Gastrocnemius medialis (tissue), 4 donors: ENCODE measurements at regions not wholly inside any gene's neighbourhood (a gene's known extent, or its start where the extent isn't known, plus 50 kb on each side); places are given as distances from the start of the nearest gene placed in this dataset.

ENCODE experiments used
- ATAC-seq, 2 donors: fragments of 150-250 bp; one replicate each; pipeline ENCODE4 v1.9.1; 2016
- DNase-seq, 2 donors: peaks; one replicate each; pipeline ENCODE4 v3.0.0-alpha.2; 2019
- H3K27ac ChIP-seq, 4 donors: fragments of 200-600 bp; sonication (generic); 1 replicate in 1 of 4; 2 replicates in 3 of 4; pipeline ENCODE4 v1.5.1; 2016 to 2018; ENCODE audit warnings: mild to moderate bottlenecking in 2 of 4, moderate library complexity in 1 of 4
- H3K27me3 ChIP-seq, 3 donors: fragments of 200-600 bp; sonication (generic) in 2 of 3; 1 replicate in 1 of 3; 2 replicates in 2 of 3; pipeline versions ENCODE4 v1.5.1 to v1.6.0; 2016 to 2019; ENCODE audit warnings: mild to moderate bottlenecking in 1 of 3, moderate library complexity in 1 of 3
- H3K36me3 ChIP-seq, 2 donors: fragments of 200-600 bp; sonication (generic) in 1 of 2; one replicate each; pipeline ENCODE4 v1.5.1; 2017 to 2018
- H3K4me1 ChIP-seq, 2 donors: fragments of 200-600 bp; sonication (generic) in 1 of 2; one replicate each; pipeline ENCODE4 v1.5.1; 2016 to 2017; ENCODE audit warnings: mild to moderate bottlenecking in 2 of 2
- H3K4me3 ChIP-seq, 4 donors: fragments of 200-600 bp; sonication (generic) in 3 of 4; 1 replicate in 1 of 4; 2 replicates in 3 of 4; pipeline ENCODE4 v1.5.1; 2016 to 2019; ENCODE audit warnings: mild to moderate bottlenecking in 2 of 4
- H3K9me3 ChIP-seq, 3 donors: fragments of 200-600 bp; sonication (generic) in 2 of 3; 1 replicate in 1 of 3; 2 replicates in 2 of 3; pipeline ENCODE4 v1.5.1; 2016 to 2019
- CTCF ChIP-seq, 5 experiments: fragments of 450-650 bp in 3 of 5; fragments of 200-600 bp in 2 of 5; sonication (generic) in 2 of 5; IDR thresholded peaks in 4 of 5; conservative IDR thresholded peaks in 1 of 5; 1 replicate in 4 of 5; 2 replicates in 1 of 5; pipeline ENCODE4 v1.5.1; 2016 to 2019; ENCODE audit warnings: antibody characterized with exemption in 5 of 5, mild to moderate bottlenecking in 3 of 5, moderate library complexity in 3 of 5
- POLR2A ChIP-seq, 2 donors: fragments of 450-650 bp; IDR thresholded peaks; one replicate each; pipeline ENCODE4 v1.6.1; 2017; ENCODE audit warnings: antibody characterized with exemption in 2 of 2, mild to moderate bottlenecking in 2 of 2, moderate library complexity in 2 of 2
- in situ Hi-C, 4 donors: fragments of 200-750 bp; cut with MboI; loops; one replicate each; pipeline versions ENCODE4 v1.15.0 to v1.8.0; 2017; ENCODE audit warnings: low sequenced_read_pairs in 4 of 4
- intact Hi-C: fragments of 100-400 bp; cut with DNase I; formaldehyde crosslinking; loops from one replicate; pipeline ENCODE4 v1.15.1; 2023; ENCODE audit warnings: low total_unique reads

GRCh38 chr4:115315182-115315581, 201.8 kb upstream of the NDST4 start:
- H3K36me3 ChIP-seq: no peaks in the 10 kb centered on the region
- H3K9me3 ChIP-seq: no peaks in the 10 kb centered on the region
- TF ChIP-seq POLR2A (IDR thresholded peaks at IDR 0.05) (no peak), CTCF (IDR thresholded peaks at IDR 0.05 in 4 of 5, conservative IDR thresholded peaks at IDR 0.05 in 1 of 5) (no peak)
- in situ Hi-C loops (no loop called here), intact Hi-C loops (no loop called here)
- no peaks in the 10 kb centered on the region for H3K27me3 ChIP-seq
- DNase-seq (no peak), ATAC-seq (no peak)
- no peak overlapping the region for H3K27ac ChIP-seq
- H3K4me1 ChIP-seq: no peaks in the 10 kb centered on the region
- H3K4me3 ChIP-seq: no peak overlapping the region

DNA sequence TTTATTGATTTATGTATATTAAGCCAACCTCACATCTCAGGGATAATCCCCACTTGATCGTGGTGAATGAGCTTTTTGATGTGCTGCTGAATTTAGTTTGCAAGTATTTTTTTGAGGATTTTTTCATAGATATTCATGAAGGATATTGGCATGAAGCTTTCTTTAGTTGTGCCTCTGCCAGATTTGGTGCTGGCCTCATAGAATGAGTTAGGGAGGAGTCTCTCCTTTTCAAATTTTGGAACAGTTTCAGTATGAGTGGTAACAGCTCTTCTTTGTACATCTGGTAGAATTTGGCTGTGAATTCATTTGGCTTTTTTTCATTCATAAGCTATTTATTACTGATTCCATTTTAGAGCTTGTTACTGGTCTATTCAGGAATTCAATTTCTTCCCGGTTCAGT, 197.2 kb upstream of the NDST4 start:
- intact Hi-C loops (no loop called here), in situ Hi-C loops (no loop called here)
- Histone ChIP-seq H3K4me3 (no peak overlapping the region), H3K36me3 (no peaks in the 10 kb centered on the region), H3K4me1 (no peaks in the 10 kb centered on the region), H3K9me3 (no peaks in the 10 kb centered on the region), H3K27me3 (no peaks in the 10 kb centered on the region), H3K27ac (no peak overlapping the region)
- ATAC-seq (no peak), DNase-seq (no peak)
- TF ChIP-seq CTCF (IDR thresholded peaks at IDR 0.05 in 4 of 5, conservative IDR thresholded peaks at IDR 0.05 in 1 of 5) (no peak), POLR2A (IDR thresholded peaks at IDR 0.05) (no peak)

DNA sequence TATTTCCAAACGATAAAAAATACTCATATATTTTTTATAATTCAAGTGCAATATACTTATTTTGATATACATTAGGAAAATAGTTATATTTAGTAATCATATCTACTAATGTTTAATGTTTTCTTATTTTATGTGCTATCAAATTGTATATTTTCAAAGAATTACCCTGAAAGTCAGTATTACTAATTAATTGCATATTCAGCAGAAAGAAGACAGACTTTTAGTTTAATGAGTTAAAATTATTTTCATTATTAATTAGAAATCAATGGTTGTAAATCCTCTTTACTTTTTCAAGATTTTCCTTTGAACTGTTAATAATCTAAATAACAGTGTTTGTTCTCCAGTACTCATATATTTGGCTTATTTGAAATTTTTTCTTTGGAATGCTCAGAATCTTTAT, 181.3 kb upstream of the NDST4 start:
- ATAC-seq (no peak), DNase-seq (no peak)
- intact Hi-C loops (no loop called here), in situ Hi-C loops (no loop called here)
- H3K4me3 ChIP-seq: no peak overlapping the region
- H3K4me1 ChIP-seq: no peaks in the 10 kb centered on the region
- no peaks in the 10 kb centered on the region for H3K36me3 ChIP-seq
- H3K27me3 ChIP-seq: no peaks in the 10 kb centered on the region
- H3K27ac ChIP-seq: no peak overlapping the region
- no peaks in the 10 kb centered on the region for H3K9me3 ChIP-seq
- TF ChIP-seq POLR2A (IDR thresholded peaks at IDR 0.05) (no peak), CTCF (IDR thresholded peaks at IDR 0.05 in 4 of 5, conservative IDR thresholded peaks at IDR 0.05 in 1 of 5) (no peak)

DNA sequence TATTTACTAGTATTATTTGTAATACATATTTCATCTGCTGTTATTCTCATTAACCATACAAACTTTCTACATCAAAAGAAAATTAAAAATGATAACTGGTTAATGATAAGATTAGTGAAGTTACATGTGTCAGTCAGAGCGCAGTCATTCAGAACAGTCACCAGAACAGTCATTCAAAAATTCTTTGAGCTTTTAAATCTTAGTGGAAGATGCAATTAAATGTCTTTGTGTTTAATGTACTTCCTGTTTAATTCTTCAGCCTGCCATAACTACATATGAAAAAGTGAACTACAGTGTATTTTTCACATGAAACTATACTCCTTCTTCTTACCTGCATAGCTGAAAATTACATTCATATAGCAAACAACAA, 179.7 kb upstream of the NDST4 start:
- TF ChIP-seq CTCF (IDR thresholded peaks at IDR 0.05 in 4 of 5, conservative IDR thresholded peaks at IDR 0.05 in 1 of 5) (no peak), POLR2A (IDR thresholded peaks at IDR 0.05) (no peak)
- Histone ChIP-seq H3K27me3 (no peaks in the 10 kb centered on the region), H3K27ac (no peak overlapping the region), H3K9me3 (no peaks in the 10 kb centered on the region), H3K36me3 (no peaks in the 10 kb centered on the region), H3K4me1 (no peaks in the 10 kb centered on the region), H3K4me3 (no peak overlapping the region)
- intact Hi-C loops: no loop called here
- no peak for ATAC-seq
- DNase-seq: no peak
- in situ Hi-C loops: no loop called here

GRCh38 chr4:115292320-115293092, 179.1 kb upstream of the NDST4 start:
- in situ Hi-C loops: no loop called here

More at GRCh38 chr4:115292320-115293092, 179.1 kb upstream of the NDST4 start:
- no peak for ATAC-seq
- intact Hi-C loops: no loop called here
- Histone ChIP-seq H3K27ac (no peak overlapping the region), H3K4me1 (no peaks in the 10 kb centered on the region), H3K4me3 (no peak overlapping the region), H3K27me3 (no peaks in the 10 kb centered on the region), H3K36me3 (no peaks in the 10 kb centered on the region), H3K9me3 (no peaks in the 10 kb centered on the region)
- DNase-seq: no peak
- TF ChIP-seq CTCF (IDR thresholded peaks at IDR 0.05 in 4 of 5, conservative IDR thresholded peaks at IDR 0.05 in 1 of 5): no peak
